Thoracic aorta (tissue), 2 donors: ENCODE measurements at regions not wholly inside any gene's neighbourhood (a gene's known extent, or its start where the extent isn't known, plus 50 kb on each side); places are given as distances from the start of the nearest gene placed in this dataset.

Experiments used
- ATAC-seq: fragments of 150-250 bp; one replicate; pipeline ENCODE4 v1.8.0; 2017; ENCODE audit warnings: low read depth; ENCODE audit not compliant: insufficient number of reproducible peaks, low FRiP score
- DNase-seq: peaks from one replicate; pipeline ENCODE4 v3.0.0-alpha.2; 2020; ENCODE audit warnings: low spot score
- H3K27ac ChIP-seq, 2 donors: fragments of 200-600 bp; sonication (generic); 1 replicate in 1 of 2; 2 replicates in 1 of 2; pipeline ENCODE4 v1.5.1; 2016; ENCODE audit warnings: mild to moderate bottlenecking in 2 of 2, moderate library complexity in 2 of 2
- H3K27me3 ChIP-seq: fragments of 200-600 bp; sonication (generic); replicated peaks from 2 replicates; pipeline ENCODE4 v1.6.0; 2016; ENCODE audit warnings: mild to moderate bottlenecking; ENCODE audit not compliant: insufficient read depth
- H3K36me3 ChIP-seq: fragments of 200-600 bp; sonication (generic); one replicate; pipeline ENCODE4 v1.5.1; 2016
- H3K4me1 ChIP-seq, 2 donors: fragments of 200-600 bp; sonication (generic); 1 replicate in 1 of 2; 2 replicates in 1 of 2; pipeline versions ENCODE4 v1.5.1 to v1.6.0; 2016; ENCODE audit warnings: low read depth in 2 of 2, mild to moderate bottlenecking in 1 of 2; ENCODE audit not compliant: control insufficient read depth in 1 of 2
- H3K4me3 ChIP-seq: fragments of 200-600 bp; sonication (generic); 2 replicates; pipeline ENCODE4 v1.5.1; 2016; ENCODE audit warnings: mild to moderate bottlenecking
- H3K9me3 ChIP-seq: fragments of 200-600 bp; sonication (generic); 2 replicates; pipeline ENCODE4 v1.5.1; 2016
- TF ChIP-seq, protein P1 (sequence below): fragments of 200-600 bp; sonication (generic); IDR thresholded peaks from one replicate; pipeline ENCODE4 v1.5.1; 2019; ENCODE audit warnings: antibody characterized with exemption

DNA sequence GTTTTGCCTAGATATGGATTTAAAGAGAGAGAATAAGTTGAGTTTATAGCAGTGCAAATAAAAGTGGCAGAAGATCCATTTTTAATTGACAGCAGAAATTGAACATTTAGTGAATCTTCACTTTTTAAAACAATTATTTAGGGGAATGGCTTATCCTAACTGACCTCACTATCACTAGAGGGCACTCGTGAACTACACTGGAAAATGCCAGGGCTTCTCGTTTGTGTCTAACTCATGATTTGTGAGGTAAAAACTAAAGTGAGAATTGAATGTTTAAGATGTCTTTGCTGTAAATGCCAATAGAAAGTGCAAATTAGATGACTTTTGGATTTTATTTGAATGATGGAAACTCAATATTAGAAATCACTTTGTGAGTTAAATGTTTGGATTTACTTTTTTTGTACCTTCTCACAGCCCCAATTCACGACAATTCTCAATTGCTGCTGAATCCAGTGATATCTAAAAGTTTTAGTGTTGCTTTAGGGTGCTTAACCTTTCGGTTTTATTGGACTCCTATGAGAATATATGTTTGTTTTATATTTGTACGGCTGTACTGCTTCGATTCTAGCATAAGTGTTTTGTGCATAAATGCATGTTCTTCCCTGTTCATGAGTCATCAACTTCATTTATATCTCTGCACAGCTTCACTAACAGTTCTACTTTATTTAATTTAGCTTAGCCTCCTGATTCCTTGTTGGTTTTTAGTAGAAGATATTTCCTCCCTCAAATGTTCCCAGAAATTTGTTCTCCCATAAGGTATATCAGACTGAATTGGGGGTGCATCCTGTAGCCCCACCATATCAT, 462.1 kb downstream of the MFSD1 start:
- no peaks in the 10 kb centered on the region for H3K36me3 ChIP-seq
- DNase-seq (no peak), ATAC-seq (no peak)
- H3K4me1 ChIP-seq, result no peaks in the 10 kb centered on the region
- no peaks in the 10 kb centered on the region for H3K27me3 ChIP-seq
- H3K4me3 ChIP-seq, result no peak overlapping the region
- TF ChIP-seq, protein P1, sequence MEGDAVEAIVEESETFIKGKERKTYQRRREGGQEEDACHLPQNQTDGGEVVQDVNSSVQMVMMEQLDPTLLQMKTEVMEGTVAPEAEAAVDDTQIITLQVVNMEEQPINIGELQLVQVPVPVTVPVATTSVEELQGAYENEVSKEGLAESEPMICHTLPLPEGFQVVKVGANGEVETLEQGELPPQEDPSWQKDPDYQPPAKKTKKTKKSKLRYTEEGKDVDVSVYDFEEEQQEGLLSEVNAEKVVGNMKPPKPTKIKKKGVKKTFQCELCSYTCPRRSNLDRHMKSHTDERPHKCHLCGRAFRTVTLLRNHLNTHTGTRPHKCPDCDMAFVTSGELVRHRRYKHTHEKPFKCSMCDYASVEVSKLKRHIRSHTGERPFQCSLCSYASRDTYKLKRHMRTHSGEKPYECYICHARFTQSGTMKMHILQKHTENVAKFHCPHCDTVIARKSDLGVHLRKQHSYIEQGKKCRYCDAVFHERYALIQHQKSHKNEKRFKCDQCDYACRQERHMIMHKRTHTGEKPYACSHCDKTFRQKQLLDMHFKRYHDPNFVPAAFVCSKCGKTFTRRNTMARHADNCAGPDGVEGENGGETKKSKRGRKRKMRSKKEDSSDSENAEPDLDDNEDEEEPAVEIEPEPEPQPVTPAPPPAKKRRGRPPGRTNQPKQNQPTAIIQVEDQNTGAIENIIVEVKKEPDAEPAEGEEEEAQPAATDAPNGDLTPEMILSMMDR, result peak; percentile 42
- no peaks in the 10 kb centered on the region for H3K9me3 ChIP-seq
- no peak overlapping the region for H3K27ac ChIP-seq

DNA sequence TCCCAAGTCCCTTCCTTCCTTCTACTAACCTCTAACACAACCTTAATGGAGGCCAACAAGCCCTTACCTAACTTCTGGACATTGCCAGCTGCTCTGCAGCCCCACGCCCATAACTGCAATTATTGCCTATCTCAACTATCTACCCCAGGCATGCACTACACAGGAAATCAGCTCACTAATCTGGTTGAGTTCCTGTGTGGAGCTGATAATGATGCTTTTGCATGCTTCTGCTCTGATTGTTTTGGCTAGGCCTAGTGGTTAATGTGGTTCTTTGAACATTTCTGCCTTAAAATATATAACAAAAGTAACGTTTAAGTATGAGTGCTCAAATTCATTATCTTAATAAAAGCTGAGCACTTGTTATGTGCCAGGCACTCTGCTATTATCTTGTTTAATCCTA, 463.9 kb downstream of the MFSD1 start:
- Histone ChIP-seq H3K4me3 (no peak overlapping the region), H3K4me1 (no peaks in the 10 kb centered on the region), H3K27me3 (no peaks in the 10 kb centered on the region), H3K9me3 (no peaks in the 10 kb centered on the region), H3K36me3 (no peaks in the 10 kb centered on the region), H3K27ac (no peak overlapping the region)
- no peak for ATAC-seq
- TF ChIP-seq, protein P1, result no peak
- DNase-seq, result no peak

DNA sequence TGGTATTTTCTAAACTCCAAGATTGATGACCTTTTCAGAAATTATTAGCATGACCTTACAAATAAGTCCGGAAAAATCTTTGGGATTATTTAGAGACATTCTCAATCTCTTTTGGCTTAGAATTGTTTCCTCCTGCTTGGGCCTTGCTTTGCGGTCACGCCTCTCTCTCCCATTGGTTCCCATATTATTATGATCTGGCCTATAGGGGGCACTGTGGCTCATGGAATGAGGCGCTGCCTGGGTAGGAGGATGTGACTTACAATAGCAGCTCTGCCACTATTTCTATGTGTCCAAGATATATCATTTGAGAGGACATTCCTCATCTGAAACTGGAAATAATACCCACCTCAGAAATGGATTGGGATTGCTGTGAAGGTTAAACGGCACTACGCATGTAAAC, 464.9 kb downstream of the MFSD1 start:
- Histone ChIP-seq H3K27ac (no peak overlapping the region), H3K4me3 (no peak overlapping the region), H3K36me3 (no peaks in the 10 kb centered on the region), H3K9me3 (no peaks in the 10 kb centered on the region), H3K4me1 (no peaks in the 10 kb centered on the region), H3K27me3 (no peaks in the 10 kb centered on the region)
- DNase-seq (no peak), ATAC-seq (no peak)
- TF ChIP-seq, protein P1, result no peak

DNA sequence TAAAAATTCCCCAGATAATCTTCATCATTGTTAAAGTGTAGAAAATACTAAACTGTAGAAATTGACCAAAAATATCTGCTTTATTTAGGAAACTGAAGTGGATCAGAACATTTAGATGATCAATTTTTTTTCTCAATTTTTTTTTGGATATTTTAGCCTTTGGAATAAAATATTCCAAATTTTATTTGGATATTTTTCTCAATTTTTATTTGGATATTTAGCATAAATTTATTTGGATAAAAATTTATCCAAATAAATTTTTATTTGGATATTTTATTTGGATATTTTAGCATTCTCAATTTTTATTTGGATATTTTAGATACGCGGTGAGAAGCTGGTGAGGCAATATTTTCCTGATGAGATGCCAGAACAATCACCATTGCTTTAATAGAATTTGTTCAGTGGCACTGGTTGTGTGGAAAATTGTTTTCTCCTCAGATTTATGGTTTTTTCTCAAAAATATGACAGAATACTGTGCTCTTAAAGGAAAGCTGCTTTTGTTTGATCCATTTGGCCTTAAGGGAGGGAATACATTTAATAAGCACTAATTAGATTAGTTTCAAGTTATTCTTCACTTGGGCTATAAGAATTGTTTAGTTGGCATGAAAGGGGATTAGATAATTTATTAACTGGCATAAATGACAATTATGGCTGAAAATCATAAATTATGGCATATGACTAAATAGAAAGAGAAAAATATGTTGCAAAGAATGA, 470.1 kb downstream of the MFSD1 start:
- Histone ChIP-seq H3K27me3 (no peaks in the 10 kb centered on the region), H3K4me3 (no peak overlapping the region), H3K4me1 (no peaks in the 10 kb centered on the region), H3K27ac (no peak overlapping the region), H3K36me3 (no peaks in the 10 kb centered on the region), H3K9me3 (no peaks in the 10 kb centered on the region)
- ATAC-seq (no peak), DNase-seq (no peak)
- TF ChIP-seq, protein P1, result no peak

DNA sequence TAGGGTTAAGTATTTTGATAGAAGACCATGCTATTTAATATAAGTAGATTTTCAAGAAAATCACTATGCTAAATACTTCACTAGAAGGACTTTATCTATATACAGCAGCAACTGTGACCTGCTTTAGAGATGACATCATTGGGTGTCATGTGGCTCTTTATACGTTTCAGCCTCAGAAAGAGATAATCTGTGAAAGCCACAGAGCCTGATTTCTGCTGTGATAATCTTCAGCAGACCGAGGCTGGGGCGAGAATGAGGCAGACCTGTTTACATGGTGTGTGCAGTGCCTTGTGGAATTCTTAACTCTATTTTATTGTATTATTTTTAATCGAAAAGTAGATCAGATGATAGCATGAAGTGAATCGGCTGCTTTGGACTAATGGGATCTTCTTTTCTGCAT, 471.2 kb downstream of the MFSD1 start:
- no peak for DNase-seq
- no peaks in the 10 kb centered on the region for H3K36me3 ChIP-seq

More for the DNA sequence above, 471.2 kb downstream of the MFSD1 start:
- TF ChIP-seq, protein P1, result no peak
- Histone ChIP-seq H3K27me3 (no peaks in the 10 kb centered on the region), H3K4me3 (no peak overlapping the region), H3K9me3 (no peaks in the 10 kb centered on the region), H3K4me1 (no peaks in the 10 kb centered on the region), H3K27ac (no peak overlapping the region)
- ATAC-seq, result no peak
